WTC11 (cell line): ENCODE measurements at regions not wholly inside any gene's neighbourhood (a gene's known extent, or its start where the extent isn't known, plus 50 kb on each side); places are given as distances from the start of the nearest gene placed in this dataset.
"Not testable (repeated sequence)": the region's sequence is repeated elsewhere in the genome, so short reads cannot be mapped to it uniquely, and the experiment has no call there.

Experiments used
- ATF2 ChIP-seq: sonication (generic); formaldehyde crosslinking; IDR thresholded peaks from 2 replicates; pipeline ENCODE4 v1.8.1; 2022; ENCODE audit warnings: low read depth, missing genetic modification reagents, borderline replicate concordance
- CTCF ChIP-seq: fragments of 200-600 bp; IDR thresholded peaks from 2 replicates; pipeline ENCODE4 v1.8.0; 2022; ENCODE audit warnings: antibody characterized with exemption
- E2F1 ChIP-seq: sonication (generic); formaldehyde crosslinking; IDR thresholded peaks from 2 replicates; pipeline ENCODE4 v1.8.0; 2022; ENCODE audit warnings: mild to moderate bottlenecking, missing genetic modification reagents
- NFYB ChIP-seq: sonication (generic); formaldehyde crosslinking; conservative IDR thresholded peaks from 2 replicates; pipeline ENCODE4 v1.8.0; 2022; ENCODE audit warnings: low read depth, missing genetic modification reagents
- SP1 ChIP-seq: sonication (generic); formaldehyde crosslinking; conservative IDR thresholded peaks from 2 replicates; pipeline ENCODE4 v1.8.1; 2022; ENCODE audit warnings: missing genetic modification reagents
- TCF7 ChIP-seq: sonication (generic); formaldehyde crosslinking; IDR thresholded peaks from 2 replicates; pipeline ENCODE4 v1.8.0; 2022; ENCODE audit warnings: mild to moderate bottlenecking, low read depth, missing genetic modification reagents, moderate library complexity
- ZNF121 ChIP-seq: sonication (generic); formaldehyde crosslinking; IDR thresholded peaks from 2 replicates; pipeline ENCODE4 v1.8.0; 2023; ENCODE audit warnings: missing genetic modification reagents
- ZNF263 ChIP-seq: sonication (generic); formaldehyde crosslinking; IDR thresholded peaks from 2 replicates; pipeline ENCODE4 v1.8.1; 2022; ENCODE audit warnings: low read depth, mild to moderate bottlenecking, moderate library complexity, missing genetic modification reagents
- ZSCAN18 ChIP-seq: fragments of 250-450 bp; sonication (Bioruptor Pico); IDR thresholded peaks from 2 replicates; pipeline ENCODE4 v2.1.2; 2022; ENCODE audit warnings: mild to moderate bottlenecking, moderate library complexity

- not testable (repeated sequence) for TF ChIP-seq E2F1 (CRISPR knock-in tag); ZSCAN18; ATF2; CTCF; NFYB (CRISPR knock-in tag); ZNF263; SP1; ZNF121; TCF7 (CRISPR knock-in tag)
Observed at GRCh38 chr9:102436599-102436998, 558.5 kb upstream of the CYLC2 start.
